Inferior parietal cortex (tissue), 1 donor: ENCODE measurements at regions not wholly inside any gene's neighbourhood (a gene's known extent, or its start where the extent isn't known, plus 50 kb on each side); places are given as distances from the start of the nearest gene placed in this dataset.

ENCODE experiments used
- DNase-seq: peaks from one replicate; pipeline ENCODE4 v3.0.0-alpha.2; 2016; ENCODE audit errors: extremely low spot score

DNA sequence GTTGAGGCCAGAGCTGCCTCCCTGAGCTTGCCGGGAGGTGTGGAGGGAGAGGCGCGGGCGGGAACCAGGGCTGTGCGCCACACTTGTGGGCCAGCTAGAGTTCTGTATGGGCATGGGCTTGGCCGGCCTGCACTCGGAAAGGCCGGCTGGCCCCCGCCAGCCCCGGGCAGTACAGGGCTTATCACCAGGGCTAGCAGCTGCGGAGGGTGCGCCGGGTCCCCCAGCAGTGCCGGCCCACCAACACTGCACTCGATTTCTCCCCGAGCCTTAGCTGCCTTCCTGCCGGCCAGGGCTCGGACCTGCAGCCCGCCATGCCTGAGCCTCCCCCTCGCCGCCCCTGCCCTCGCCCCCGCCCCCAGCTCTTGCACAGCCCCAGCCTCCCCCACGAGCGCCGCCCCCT is 472.7 kb downstream of the TFAP2A start:
- no peak for DNase-seq

DNA sequence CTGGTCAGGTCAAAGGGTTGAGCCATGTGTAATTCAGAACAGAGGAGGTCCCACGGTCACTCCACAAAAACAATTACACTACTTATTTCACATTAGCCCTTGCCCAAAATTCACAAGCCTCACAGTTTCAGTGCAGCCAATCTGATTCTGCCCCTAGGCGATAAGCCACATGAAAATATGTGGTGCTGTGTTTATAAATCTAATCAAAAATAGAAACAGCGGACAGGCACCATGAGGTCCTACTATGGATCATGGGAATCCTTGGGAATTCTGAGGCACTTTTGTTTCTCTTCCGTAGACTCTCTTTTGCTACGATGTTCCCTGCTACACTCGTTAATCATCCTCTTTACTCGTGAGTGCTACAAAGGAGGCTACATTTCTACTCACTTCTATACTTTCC is 476.1 kb downstream of the TFAP2A start:
- no peak for DNase-seq

GRCh38 chr6:9937031-9937763 is 477.7 kb downstream of the TFAP2A start:
- no peak for DNase-seq

DNA sequence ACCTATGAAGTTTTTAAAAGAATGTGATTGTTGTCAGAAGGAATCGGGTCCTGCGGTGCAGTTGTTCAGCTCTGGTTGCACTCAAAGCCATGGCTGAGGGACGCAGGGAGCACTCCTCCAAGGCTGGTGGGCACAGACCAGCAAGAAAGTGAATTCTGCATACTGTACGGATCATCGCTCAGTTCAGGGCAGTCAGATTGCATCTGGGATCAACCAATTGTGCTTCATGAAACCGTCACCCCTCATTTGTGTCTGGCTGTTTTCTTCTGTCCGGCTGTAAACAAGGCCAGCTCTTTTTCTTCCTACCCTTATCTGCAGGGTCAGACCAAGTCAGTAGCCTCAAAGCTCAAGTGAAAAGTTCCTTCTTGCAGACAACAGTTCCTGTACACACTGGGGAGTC is 478.3 kb downstream of the TFAP2A start:
- no peak for DNase-seq

GRCh38 chr6:9933677-9934076 is 481.2 kb downstream of the TFAP2A start:
- no peak for DNase-seq

GRCh38 chr6:9927275-9927674 is 487.6 kb downstream of the TFAP2A start:
- no peak for DNase-seq

- DNase-seq, result no peak
Measured at GRCh38 chr6:9924971-9925370, 489.9 kb downstream of the TFAP2A start.

GRCh38 chr6:9921366-9921765 is 493.5 kb downstream of the TFAP2A start:
- no peak for DNase-seq

DNA sequence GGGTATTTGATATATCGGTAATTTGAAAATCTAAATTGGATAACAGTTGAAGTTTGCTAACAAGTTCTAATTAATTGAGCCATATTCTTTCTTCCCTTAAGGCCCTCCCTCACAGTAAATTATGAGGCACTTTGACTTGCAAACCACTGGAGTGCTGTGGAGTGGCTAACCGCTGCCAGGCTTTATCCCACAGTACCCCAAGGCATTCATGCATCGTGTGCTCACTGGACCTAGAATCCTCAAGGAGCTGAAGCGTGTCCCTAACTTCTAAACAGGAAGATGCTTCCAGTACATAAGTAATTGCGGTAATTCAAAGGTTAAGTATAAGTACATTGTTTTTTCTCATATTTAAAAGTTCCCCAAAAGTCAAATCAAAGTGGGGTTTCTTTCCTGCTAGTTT is 499.9 kb downstream of the TFAP2A start:
- no peak for DNase-seq

- DNase-seq, result no peak
Measured at GRCh38 chr6:9901376-9901775, 513.5 kb downstream of the TFAP2A start.

DNA sequence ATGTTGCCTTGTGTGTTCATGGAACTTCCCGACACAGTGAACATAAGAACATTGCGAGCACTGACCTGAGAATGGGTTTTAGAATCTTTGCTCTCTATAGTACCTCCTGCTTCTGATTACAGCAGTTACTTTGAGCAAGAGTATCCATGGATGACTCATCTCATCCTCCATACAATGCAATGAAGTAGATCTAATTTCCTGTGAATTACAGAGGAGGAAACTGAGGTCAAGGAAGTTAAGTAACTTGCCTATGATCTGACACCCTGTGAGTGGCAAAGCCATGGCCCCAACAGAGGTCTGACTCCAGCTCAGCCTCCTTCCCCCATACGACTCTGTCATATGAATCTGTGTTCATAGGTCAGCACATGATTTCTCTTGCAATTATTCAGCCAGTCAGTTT is 518.1 kb downstream of the TFAP2A start:
- DNase-seq, result no peak

DNA sequence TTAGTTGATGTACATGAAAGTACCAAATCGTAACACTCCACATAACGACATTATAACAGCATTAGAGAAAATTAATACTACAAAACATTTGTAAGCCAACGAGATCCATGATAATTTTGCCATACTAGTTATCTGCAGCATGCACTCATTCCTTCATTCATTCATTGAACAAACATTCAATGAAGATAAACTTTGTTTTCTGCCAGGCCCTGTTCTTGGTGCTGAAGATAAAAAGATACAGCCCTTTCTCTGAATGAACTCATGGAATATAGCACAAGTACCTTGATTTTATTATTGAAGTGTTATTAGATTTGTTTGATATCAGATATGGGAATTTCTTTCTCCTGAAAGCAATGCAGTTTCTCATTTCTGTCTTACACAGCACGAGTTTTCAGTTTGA is 524.0 kb downstream of the TFAP2A start:
- DNase-seq, result no peak

DNA sequence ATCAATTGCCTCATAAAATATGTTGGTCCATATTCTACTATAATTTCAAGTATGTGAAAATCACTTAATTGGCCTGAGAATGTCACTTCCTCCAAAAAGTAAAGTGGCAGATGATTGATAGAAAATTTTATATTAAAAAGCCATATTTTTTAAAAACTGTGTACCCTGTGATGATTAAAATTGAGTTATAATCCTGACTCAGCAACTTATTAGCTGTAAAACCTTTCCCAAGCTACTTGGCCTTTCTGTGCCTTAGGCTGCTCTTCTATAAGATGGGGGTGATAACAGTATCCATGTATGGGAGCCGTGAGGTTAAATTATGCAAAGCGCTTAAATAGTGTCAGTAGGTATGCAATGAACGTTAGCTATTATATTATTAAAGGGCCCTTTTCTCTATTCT is 524.4 kb downstream of the TFAP2A start:
- DNase-seq, result no peak

GRCh38 chr6:9878535-9878934 is 536.3 kb downstream of the TFAP2A start:
- DNase-seq, result no peak

DNA sequence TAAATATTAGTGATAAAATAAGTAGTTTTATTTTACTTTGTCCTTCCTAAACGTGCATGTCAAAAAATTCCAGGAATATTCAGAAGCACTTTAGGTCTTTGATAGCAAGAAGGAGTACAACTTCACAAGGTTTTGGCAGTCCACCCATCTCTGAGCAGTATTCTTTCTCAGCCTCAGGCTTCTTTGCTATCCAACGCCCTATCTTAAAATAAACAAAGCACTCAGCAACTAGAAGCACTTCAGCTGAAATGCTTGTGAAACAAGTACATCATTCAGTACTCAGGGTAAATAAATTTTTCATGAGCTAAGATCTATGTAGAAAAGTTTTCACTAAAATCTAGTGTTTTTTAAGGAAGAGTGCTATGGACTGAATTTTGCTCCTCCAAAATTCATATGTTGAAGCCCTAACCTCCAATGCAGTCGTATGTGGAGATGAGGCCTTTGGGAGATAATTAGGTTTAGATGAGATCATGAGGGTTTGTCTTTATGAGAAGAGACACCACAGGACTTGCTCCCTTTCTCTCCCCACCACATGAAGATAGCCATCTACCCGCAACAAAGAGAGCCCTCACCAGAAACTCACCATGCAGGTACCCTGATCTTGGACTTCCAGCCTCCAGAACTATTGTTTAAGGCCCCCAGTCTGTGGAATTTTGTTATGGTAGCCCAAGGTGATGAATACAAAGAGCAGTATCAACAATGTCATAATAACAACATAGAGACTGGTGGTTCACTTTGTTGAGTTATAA is 539.1 kb downstream of the TFAP2A start:
- DNase-seq, result no peak

DNA sequence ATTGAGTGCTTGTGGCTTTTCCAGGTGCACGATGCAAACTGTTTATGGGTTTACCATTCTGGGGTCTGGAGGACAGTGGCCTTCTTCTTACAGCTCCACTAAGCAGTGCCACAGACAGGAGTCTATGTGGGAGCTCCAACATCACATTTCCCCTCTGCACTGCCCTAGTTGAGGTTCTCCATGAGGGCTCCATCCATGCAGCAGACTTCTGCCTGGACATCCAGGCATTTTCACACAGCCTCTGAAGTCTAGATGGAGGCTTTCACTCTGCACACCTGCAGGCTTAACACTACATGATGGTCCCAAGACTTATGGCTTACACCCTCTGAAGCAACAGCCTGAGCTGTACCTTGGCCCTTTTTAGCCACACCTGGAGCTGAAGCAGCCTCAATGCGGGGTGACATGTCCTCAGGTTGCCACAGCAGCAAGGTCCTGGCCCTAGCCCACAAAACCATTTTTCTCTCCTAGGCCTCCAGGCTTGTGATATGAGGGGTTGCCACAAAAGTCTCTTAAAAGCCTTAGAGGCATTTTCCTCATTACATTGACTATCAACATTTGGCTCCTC is 552.2 kb downstream of the TFAP2A start:
- DNase-seq, result no peak

DNA sequence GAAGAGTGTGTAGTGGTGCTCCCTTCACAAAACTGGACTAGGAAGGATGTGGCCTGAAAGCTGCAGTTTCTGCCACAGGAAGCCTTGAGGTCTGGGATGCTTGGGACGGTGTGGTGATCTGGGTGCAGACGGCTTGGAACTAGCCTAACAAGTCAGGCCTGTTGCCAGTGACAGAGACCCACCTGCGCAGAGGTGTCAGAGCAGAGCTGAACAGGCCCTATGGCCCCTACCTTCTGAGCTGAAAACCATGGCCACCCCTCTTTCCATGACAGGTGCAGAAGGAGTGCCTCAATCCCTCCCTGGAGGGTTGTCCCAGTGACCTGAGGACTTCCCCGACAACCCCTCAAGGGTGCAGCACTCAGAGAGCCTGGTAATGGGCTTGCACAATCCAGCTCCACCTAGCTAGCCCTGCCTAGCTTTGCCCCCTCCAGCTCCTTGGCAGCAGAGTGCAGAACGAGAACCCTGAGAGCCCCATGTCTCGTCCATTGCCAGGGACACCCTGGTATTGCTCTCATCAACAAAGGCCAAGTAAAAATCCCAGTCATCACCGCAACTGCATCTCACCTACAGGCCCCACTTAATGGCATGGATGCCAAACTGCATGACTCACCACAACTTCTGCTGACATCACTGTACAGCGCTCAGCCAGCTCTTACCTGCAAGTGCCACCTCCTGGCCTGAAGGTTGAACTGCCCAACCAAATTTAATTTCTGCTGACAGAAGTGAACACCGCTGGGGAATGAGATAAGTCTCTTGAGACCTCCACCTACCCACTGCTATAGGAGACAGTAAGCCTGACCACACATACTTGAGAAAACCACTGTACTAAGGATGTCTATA is 563.1 kb downstream of the TFAP2A start:
- DNase-seq, result no peak

DNA sequence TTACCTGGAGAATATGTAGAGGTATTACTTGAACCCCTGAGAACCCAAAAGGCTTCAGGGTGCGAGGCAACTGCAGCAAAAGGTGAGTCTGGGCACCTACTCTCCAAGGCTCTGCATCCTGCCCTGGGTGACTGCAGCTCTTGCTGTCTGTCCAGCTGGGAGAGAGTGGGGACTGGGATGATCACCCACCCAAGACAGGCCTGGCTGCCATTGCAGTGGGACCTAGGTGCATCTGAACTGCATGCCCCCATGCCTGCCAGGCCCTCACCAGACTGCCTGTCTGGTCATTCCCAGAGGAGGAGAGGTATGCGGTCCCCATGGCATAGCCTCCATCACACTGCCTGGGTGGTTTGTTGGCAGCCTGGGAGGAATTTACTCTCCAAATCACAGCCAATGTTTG is 563.9 kb downstream of the TFAP2A start:
- DNase-seq, result no peak

DNA sequence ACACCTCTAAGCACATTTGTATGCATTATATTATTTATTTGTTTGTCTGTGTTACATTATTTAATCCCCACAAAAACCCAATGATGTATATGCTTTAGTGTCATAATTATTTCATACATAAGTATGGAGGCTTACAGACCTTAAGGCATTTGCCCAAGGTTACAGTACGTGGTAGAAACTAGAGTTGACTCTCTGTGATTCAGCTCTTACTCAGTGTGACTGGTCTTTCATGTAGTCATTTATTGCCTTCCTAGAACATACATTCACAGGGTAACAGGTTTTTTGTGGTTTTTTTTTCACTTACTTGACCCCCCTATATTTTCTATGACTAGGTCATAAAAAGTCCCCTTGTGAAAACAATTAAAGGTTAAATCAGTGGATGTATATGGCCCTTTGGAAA is 566.8 kb downstream of the TFAP2A start:
- no peak for DNase-seq

GRCh38 chr6:9841886-9842725 is 572.8 kb downstream of the TFAP2A start:
- no peak for DNase-seq

GRCh38 chr6:9834233-9834632 is 580.6 kb downstream of the TFAP2A start:
- DNase-seq, result no peak
